Neural crest cell (in vitro differentiated cells): ENCODE measurements at regions not wholly inside any gene's neighbourhood (a gene's known extent, or its start where the extent isn't known, plus 50 kb on each side); places are given as distances from the start of the nearest gene placed in this dataset.

Source experiments
- DNase-seq: peaks from one replicate; pipeline ENCODE4 v3.0.0; 2021; ENCODE audit warnings: low read depth, mixed read lengths, low spot score
- H3K27ac Mint-ChIP-seq: one replicate; pipeline ENCODE4 v1.8.0; 2021; ENCODE audit warnings: mild to moderate bottlenecking, mixed read lengths; ENCODE audit not compliant: unreplicated experiment
- H3K27me3 Mint-ChIP-seq: 2 replicates; pipeline ENCODE4 v1.8.0; 2021; ENCODE audit warnings: low read depth, mild to moderate bottlenecking, mixed read lengths
- H3K36me3 Mint-ChIP-seq: 2 replicates; pipeline ENCODE4 v1.8.0; 2021; ENCODE audit warnings: low read depth, mild to moderate bottlenecking, mixed read lengths
- H3K4me1 Mint-ChIP-seq: 2 replicates; pipeline ENCODE4 v1.8.0; 2021; ENCODE audit warnings: mixed read lengths
- H3K4me3 Mint-ChIP-seq: one replicate; pipeline ENCODE4 v1.8.0; 2021; ENCODE audit warnings: mild to moderate bottlenecking, mixed read lengths
- H3K9me3 Mint-ChIP-seq: 2 replicates; pipeline ENCODE4 v1.8.0; 2021; ENCODE audit warnings: mixed read lengths
- CTCF ChIP-seq: fragments of 200-600 bp; sonication (generic); conservative IDR thresholded peaks from 2 replicates; pipeline ENCODE4 v1.5.0; 2021; ENCODE audit warnings: antibody characterized with exemption, mild to moderate bottlenecking

DNA sequence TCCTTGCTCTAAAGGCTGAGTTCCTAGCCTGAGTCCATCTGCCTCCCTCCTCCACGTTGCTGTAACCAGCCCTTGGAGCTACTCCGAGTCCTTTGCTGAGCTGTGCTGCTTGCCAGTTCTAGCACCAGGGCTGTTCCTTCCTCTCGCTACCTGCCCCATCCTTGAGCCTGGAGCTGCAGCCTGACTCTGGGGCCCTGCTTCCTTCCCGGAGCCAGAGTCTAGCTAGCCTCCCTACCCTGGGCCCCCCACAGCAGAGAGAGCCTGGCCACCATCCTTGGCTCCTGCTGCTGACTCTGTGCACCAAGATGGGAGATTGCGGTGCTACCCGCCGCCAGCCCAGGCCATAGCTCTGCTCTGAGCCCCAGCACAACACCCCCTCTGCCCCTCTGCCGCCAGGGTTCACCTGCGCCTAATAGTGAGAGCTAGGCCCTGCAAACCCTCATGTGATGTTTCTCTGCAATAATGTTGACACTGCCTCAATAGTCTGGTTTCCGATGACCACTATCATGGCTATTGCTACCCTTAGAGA lies 135.9 kb upstream of the ASB18 start:
- no peaks in the 10 kb centered on the region for H3K36me3 Mint-ChIP-seq
- no peaks in the 10 kb centered on the region for H3K27me3 Mint-ChIP-seq
- no peak for DNase-seq
- H3K9me3 Mint-ChIP-seq = no peaks in the 10 kb centered on the region
- peak overlapping the region; percentile 81 for H3K27ac Mint-ChIP-seq
- no peak for TF ChIP-seq CTCF
- no peak overlapping the region for H3K4me3 Mint-ChIP-seq
- peaks cover 40% of the 10 kb centered on the region for H3K4me1 Mint-ChIP-seq

- no peak for DNase-seq
- no peaks in the 10 kb centered on the region for H3K36me3 Mint-ChIP-seq
- no peaks in the 10 kb centered on the region for H3K9me3 Mint-ChIP-seq
- no peak for TF ChIP-seq CTCF
- H3K27ac Mint-ChIP-seq = no peak overlapping the region
- peaks cover 33% of the 10 kb centered on the region for H3K4me1 Mint-ChIP-seq
- no peaks in the 10 kb centered on the region for H3K27me3 Mint-ChIP-seq
- H3K4me3 Mint-ChIP-seq = no peak overlapping the region
These were observed 136.6 kb upstream of the ASB18 start for GRCh38 chr2:236400594-236401360.

DNA sequence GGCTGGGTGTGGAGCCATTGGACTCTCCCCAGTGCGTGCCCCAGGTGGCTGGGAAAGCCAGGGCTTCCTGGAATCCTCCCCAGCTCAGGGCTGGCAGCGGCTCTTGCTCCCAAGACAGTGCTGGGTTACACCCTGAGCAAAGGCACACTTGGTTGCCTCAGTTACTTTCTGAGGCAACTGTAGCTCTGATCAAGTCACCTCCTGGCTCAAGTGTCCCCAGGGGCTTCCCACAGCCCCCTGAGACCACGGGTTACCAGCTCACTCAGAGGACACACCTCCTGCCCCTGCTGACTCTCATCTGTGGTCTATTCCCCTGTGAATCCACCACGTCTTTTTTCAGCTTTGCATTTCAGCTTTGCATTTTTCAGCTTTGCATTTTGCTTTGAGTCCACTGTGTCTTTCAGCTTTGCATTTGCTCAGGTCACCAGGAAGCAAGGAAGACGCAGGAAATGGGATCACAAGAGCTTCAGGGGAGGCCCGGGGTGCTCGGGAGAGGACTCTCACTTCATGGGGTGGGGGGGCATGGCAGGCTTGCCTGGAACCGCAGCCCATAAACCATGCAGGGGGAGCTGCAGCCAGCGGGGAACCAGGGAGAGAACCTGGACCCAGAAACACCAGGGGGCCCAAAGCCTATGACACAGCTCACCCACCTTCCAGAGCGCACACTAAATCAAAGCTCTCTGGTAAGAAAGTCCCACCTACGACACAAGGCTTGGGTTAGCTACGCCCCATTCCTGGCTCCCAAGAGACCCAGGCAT lies 138.0 kb upstream of the ASB18 start:
- no peak for DNase-seq
- Mint-ChIP-seq H3K27ac (peak overlapping the region; percentile 3), H3K27me3 (no peaks in the 10 kb centered on the region), H3K36me3 (peaks cover 4% of the 10 kb centered on the region), H3K4me1 (peaks cover 19% of the 10 kb centered on the region), H3K4me3 (no peak overlapping the region), H3K9me3 (no peaks in the 10 kb centered on the region)
- no peak for TF ChIP-seq CTCF

DNA sequence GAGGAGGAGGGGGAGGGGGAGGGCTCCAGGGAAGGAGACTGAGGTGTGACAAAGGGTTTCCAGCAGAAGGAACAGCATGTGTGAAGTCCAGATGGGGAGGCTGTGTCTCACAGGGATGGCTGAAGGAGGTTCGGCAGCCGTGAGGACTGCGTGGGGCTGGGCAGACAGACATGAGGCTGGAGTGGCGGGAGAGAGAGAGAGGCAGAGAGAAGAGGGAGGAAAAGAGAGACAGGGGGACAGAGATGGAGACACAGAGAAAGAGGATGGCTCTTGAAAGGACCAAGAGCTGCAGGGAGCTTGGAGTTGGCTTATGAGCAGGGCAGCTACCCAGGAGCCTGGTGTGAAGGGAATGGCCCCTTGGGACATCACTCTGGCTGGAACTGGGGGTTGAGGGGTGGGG lies 138.9 kb upstream of the ASB18 start:
- Mint-ChIP-seq H3K27me3 (no peaks in the 10 kb centered on the region), H3K27ac (no peak overlapping the region), H3K4me3 (no peak overlapping the region), H3K36me3 (peaks cover 9% of the 10 kb centered on the region), H3K9me3 (no peaks in the 10 kb centered on the region), H3K4me1 (peaks cover 16% of the 10 kb centered on the region)
- TF ChIP-seq CTCF = no peak
- no peak for DNase-seq

DNA sequence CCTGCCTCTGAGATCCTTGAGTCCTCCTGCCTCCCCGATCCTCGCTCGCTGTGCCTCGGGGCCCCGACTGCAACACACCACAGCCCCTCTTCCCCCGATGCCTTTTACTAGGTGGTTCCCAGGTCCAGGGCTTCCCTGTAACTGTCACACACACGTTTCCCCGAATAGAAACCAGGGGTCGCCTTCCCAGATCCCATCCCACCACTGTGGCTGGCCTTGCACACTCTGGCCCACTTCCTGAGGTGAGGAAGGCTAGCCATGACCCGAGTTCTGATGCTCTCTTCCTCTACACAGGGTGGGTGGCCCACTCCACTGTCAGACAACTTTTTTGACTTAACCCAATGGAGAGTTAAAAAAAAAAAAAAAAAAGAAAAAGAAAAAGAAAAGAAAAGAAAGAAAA lies 139.6 kb upstream of the ASB18 start:
- no peak overlapping the region for H3K4me3 Mint-ChIP-seq
- no peak for DNase-seq
- H3K36me3 Mint-ChIP-seq = peaks cover 9% of the 10 kb centered on the region
- no peaks in the 10 kb centered on the region for H3K27me3 Mint-ChIP-seq
- peaks cover 16% of the 10 kb centered on the region for H3K4me1 Mint-ChIP-seq
- H3K9me3 Mint-ChIP-seq = no peaks in the 10 kb centered on the region
- no peak overlapping the region for H3K27ac Mint-ChIP-seq
- TF ChIP-seq CTCF = no peak
